Right lobe of liver (tissue), 4 donors: ENCODE measurements at regions not wholly inside any gene's neighbourhood (a gene's known extent, or its start where the extent isn't known, plus 50 kb on each side); places are given as distances from the start of the nearest gene placed in this dataset.

Experiments
- POLR2A ChIP-seq: fragments of 450-650 bp; IDR thresholded peaks from one replicate; pipeline ENCODE4 v1.6.1; 2017; ENCODE audit warnings: antibody characterized with exemption, mild to moderate bottlenecking
- TF ChIP-seq, protein P1 (sequence below), 4 donors: fragments of 200-600 bp in 3 of 4; fragments of 450-650 bp in 1 of 4; IDR thresholded peaks; one replicate each; pipeline versions ENCODE4 v1.5.1 to v1.8.0; 2016 to 2022; ENCODE audit warnings: antibody characterized with exemption in 4 of 4, mild to moderate bottlenecking in 2 of 4
- donor health status: DM: no; HTN: no; CAD: no.
- donor health status: DM: no; HTN: no; CAD: no.
- donor health status: DM: no; HTN: yes; CAD: no.

DNA sequence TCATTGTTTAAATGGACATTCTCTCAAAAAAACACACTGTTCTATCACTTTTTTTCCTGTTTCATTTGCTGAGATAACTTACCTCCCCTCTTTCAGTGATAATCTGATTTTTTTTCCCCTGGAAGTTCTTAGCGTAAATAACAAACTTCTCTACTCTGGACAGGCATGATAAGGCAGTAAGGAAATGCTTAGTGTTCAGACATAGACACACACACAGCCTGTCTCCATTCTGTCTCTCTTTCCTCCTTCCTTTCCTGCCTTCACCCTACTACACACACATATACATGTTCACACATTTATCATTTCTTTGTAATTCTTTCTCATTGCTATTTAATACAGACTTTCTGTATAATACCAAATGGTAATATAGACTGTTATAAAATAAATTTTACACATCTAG, 470.8 kb upstream of the ROBO1 start:
- TF ChIP-seq, protein P1, sequence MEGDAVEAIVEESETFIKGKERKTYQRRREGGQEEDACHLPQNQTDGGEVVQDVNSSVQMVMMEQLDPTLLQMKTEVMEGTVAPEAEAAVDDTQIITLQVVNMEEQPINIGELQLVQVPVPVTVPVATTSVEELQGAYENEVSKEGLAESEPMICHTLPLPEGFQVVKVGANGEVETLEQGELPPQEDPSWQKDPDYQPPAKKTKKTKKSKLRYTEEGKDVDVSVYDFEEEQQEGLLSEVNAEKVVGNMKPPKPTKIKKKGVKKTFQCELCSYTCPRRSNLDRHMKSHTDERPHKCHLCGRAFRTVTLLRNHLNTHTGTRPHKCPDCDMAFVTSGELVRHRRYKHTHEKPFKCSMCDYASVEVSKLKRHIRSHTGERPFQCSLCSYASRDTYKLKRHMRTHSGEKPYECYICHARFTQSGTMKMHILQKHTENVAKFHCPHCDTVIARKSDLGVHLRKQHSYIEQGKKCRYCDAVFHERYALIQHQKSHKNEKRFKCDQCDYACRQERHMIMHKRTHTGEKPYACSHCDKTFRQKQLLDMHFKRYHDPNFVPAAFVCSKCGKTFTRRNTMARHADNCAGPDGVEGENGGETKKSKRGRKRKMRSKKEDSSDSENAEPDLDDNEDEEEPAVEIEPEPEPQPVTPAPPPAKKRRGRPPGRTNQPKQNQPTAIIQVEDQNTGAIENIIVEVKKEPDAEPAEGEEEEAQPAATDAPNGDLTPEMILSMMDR (IDR thresholded peaks at IDR 0.05) = no peak
- no peak for TF ChIP-seq POLR2A
